ENCODE measurements at regions not wholly inside any gene's neighbourhood (a gene's known extent, or its start where the extent isn't known, plus 50 kb on each side); places are given as distances from the start of the nearest gene placed in this dataset.

DNA sequence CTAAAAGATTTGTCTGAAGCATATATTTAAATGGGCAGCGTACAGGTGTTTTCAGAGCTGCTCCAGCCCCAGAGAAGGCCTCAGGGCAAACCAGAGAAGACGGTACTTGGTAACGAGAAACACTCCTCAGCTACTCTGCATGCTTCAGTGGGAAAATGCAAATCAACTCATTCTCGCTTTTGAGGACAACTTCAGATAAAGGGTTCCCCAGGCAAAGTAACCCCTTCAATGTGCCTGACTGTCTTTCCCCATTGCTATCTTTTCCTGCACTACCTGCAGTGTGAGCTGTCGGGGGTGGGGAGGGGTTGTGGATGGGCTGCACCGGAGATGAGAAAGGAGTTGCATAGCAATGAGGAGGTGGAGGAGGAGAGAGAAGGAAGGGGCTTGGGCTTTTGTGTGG is 339.7 kb upstream of the CLINT1 start:
- no peak for TF ChIP-seq POLR2A (IDR thresholded peaks at IDR 0.05)
- TF ChIP-seq, protein P1, sequence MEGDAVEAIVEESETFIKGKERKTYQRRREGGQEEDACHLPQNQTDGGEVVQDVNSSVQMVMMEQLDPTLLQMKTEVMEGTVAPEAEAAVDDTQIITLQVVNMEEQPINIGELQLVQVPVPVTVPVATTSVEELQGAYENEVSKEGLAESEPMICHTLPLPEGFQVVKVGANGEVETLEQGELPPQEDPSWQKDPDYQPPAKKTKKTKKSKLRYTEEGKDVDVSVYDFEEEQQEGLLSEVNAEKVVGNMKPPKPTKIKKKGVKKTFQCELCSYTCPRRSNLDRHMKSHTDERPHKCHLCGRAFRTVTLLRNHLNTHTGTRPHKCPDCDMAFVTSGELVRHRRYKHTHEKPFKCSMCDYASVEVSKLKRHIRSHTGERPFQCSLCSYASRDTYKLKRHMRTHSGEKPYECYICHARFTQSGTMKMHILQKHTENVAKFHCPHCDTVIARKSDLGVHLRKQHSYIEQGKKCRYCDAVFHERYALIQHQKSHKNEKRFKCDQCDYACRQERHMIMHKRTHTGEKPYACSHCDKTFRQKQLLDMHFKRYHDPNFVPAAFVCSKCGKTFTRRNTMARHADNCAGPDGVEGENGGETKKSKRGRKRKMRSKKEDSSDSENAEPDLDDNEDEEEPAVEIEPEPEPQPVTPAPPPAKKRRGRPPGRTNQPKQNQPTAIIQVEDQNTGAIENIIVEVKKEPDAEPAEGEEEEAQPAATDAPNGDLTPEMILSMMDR (IDR thresholded peaks at IDR 0.05), result no peak

Measured in thyroid gland (tissue), 4 donors.